ENCODE measurements at regions not wholly inside any gene's neighbourhood (a gene's known extent, or its start where the extent isn't known, plus 50 kb on each side); places are given as distances from the start of the nearest gene placed in this dataset.

GRCh38 chr4:112808001-112808400 lies 171.1 kb downstream of the LARP7 start:
- no peaks in the 10 kb centered on the region for H3K27me3 ChIP-seq
- intact Hi-C loops (cut with DNase I; ENCODE audit: low total_unique reads), result no loop called here
- no peak overlapping the region for H3K27ac ChIP-seq
- H3K9me3 ChIP-seq, result no peaks in the 10 kb centered on the region
- 50 to 68% (median 60%) methylated on average over 1 of the region's 1 CpG for WGBS, 5 donors
- no peaks in the 10 kb centered on the region for H3K4me1 ChIP-seq
- DNase-seq, result peak in 1 of 2 donors; percentile 47
- TF ChIP-seq POLR2AphosphoS5 (IDR thresholded peaks at IDR 0.05) (no peak), POLR2A (IDR thresholded peaks at IDR 0.05) (no peak), EP300 (IDR thresholded peaks at IDR 0.05) (no peak), CTCF (IDR thresholded peaks at IDR 0.05) (no peak)
- no peak overlapping the region for H3K4me3 ChIP-seq
- no peaks in the 10 kb centered on the region for H3K36me3 ChIP-seq

GRCh38 chr4:112813790-112814189 lies 176.8 kb downstream of the LARP7 start:
- 26 to 39% (median 33%) methylated on average over 2 of the region's 2 CpGs for WGBS, 5 donors
- no peaks in the 10 kb centered on the region for H3K27me3 ChIP-seq
- DNase-seq, result no peak
- peaks cover 0 to 10% (median 0%) of the 10 kb centered on the region in 4 donors for H3K4me1 ChIP-seq
- no peak overlapping the region for H3K4me3 ChIP-seq
- intact Hi-C loops (cut with DNase I; ENCODE audit: low total_unique reads), result no loop called here
- TF ChIP-seq CTCF (IDR thresholded peaks at IDR 0.05) (no peak), POLR2AphosphoS5 (IDR thresholded peaks at IDR 0.05) (no peak), EP300 (IDR thresholded peaks at IDR 0.05) (no peak), POLR2A (IDR thresholded peaks at IDR 0.05) (no peak)
- H3K9me3 ChIP-seq, result no peaks in the 10 kb centered on the region
- H3K36me3 ChIP-seq, result no peaks in the 10 kb centered on the region
- H3K27ac ChIP-seq, result no peak overlapping the region

GRCh38 chr4:112817933-112818593 lies 181.1 kb downstream of the LARP7 start:
- no peaks in the 10 kb centered on the region for H3K9me3 ChIP-seq
- H3K4me3 ChIP-seq, result peak overlapping the region; percentile 29 to 46 (median 43)

GRCh38 chr4:112818594-112818965 lies 181.6 kb downstream of the LARP7 start:
- no peak for DNase-seq
- peak overlapping the region; percentile 29 to 46 (median 43) for H3K4me3 ChIP-seq
- H3K4me1 ChIP-seq, result peaks cover 0 to 16% (median 0%) of the 10 kb centered on the region in 4 donors
- intact Hi-C loops (cut with DNase I; ENCODE audit: low total_unique reads), result no loop called here
- no peaks in the 10 kb centered on the region for H3K9me3 ChIP-seq
- no peaks in the 10 kb centered on the region for H3K27me3 ChIP-seq
- WGBS, 5 donors, result 46 to 64% (median 52%) methylated on average over 3 of the region's 3 CpGs
- TF ChIP-seq POLR2A (IDR thresholded peaks at IDR 0.05) (no peak), EP300 (IDR thresholded peaks at IDR 0.05) (no peak), CTCF (IDR thresholded peaks at IDR 0.05) (no peak), POLR2AphosphoS5 (IDR thresholded peaks at IDR 0.05) (no peak)
- no peaks in the 10 kb centered on the region for H3K36me3 ChIP-seq
- peak overlapping the region in 3 of 5 donors; percentile 8 to 69 (median 44) for H3K27ac ChIP-seq

More at GRCh38 chr4:112817933-112818593, 181.1 kb downstream of the LARP7 start:
- Histone ChIP-seq H3K4me1 (peaks cover 0 to 16% (median 0%) of the 10 kb centered on the region in 4 donors), H3K27me3 (no peaks in the 10 kb centered on the region), H3K27ac (peak overlapping the region in 4 of 5 donors; percentile 8 to 69 (median 34)), H3K36me3 (no peaks in the 10 kb centered on the region)
- WGBS, 5 donors, result 2 to 4% (median 3%) methylated on average over 14 of the region's 14 CpGs
- TF ChIP-seq POLR2AphosphoS5 (IDR thresholded peaks at IDR 0.05), result peak in 1 of 3 donors; percentile 36
- no peak for TF ChIP-seq EP300 (IDR thresholded peaks at IDR 0.05)
- DNase-seq, result peak; percentile 25 to 85
- intact Hi-C loops (cut with DNase I; ENCODE audit: low total_unique reads), result no loop called here

GRCh38 chr4:112819729-112820128 lies 182.8 kb downstream of the LARP7 start:
- H3K36me3 ChIP-seq, result no peaks in the 10 kb centered on the region
- H3K4me1 ChIP-seq, result peaks cover 0 to 16% (median 0%) of the 10 kb centered on the region in 4 donors
- no peak overlapping the region for H3K27ac ChIP-seq
- no peak overlapping the region for H3K4me3 ChIP-seq
- no peaks in the 10 kb centered on the region for H3K9me3 ChIP-seq
- intact Hi-C loops (cut with DNase I; ENCODE audit: low total_unique reads), result no loop called here
- no peak for TF ChIP-seq EP300 (IDR thresholded peaks at IDR 0.05)
- no peak for TF ChIP-seq POLR2AphosphoS5 (IDR thresholded peaks at IDR 0.05)
- TF ChIP-seq POLR2A (IDR thresholded peaks at IDR 0.05), result no peak
- no peaks in the 10 kb centered on the region for H3K27me3 ChIP-seq
- peak in 1 of 2 donors; percentile 13 for DNase-seq
- 74 to 84% (median 79%) methylated on average over 5 of the region's 5 CpGs for WGBS, 5 donors
